Parathyroid adenoma (tissue), 2 donors: ENCODE measurements at regions not wholly inside any gene's neighbourhood (a gene's known extent, or its start where the extent isn't known, plus 50 kb on each side); places are given as distances from the start of the nearest gene placed in this dataset.

Experiments used
- H2AFZ ChIP-seq: fragments of 300-600 bp; sonication (generic); one replicate; pipeline ENCODE4 v1.7.0; 2017; ENCODE audit warnings: antibody characterized with exemption, mild to moderate bottlenecking
- H3K27ac ChIP-seq: fragments of 300-600 bp; sonication (generic); one replicate; pipeline ENCODE4 v1.7.0; 2017
- H3K27me3 ChIP-seq: fragments of 300-600 bp; sonication (generic); one replicate; pipeline ENCODE4 v1.7.0; 2017; ENCODE audit warnings: low read length; ENCODE audit not compliant: control insufficient read depth, insufficient read depth
- H3K36me3 ChIP-seq: fragments of 300-600 bp; sonication (generic); one replicate; pipeline ENCODE4 v1.7.0; 2017; ENCODE audit warnings: low read length; ENCODE audit not compliant: control insufficient read depth, insufficient read depth
- H3K4me1 ChIP-seq: fragments of 300-600 bp; sonication (generic); one replicate; pipeline ENCODE4 v1.7.0; 2017; ENCODE audit warnings: control low read depth
- H3K4me2 ChIP-seq: fragments of 300-600 bp; sonication (generic); one replicate; pipeline ENCODE4 v1.7.0; 2017; ENCODE audit warnings: low read length
- H3K4me3 ChIP-seq: fragments of 300-600 bp; sonication (generic); one replicate; pipeline ENCODE4 v1.7.0; 2017; ENCODE audit warnings: low read depth, low read length
- H3K79me2 ChIP-seq: fragments of 300-600 bp; sonication (generic); one replicate; pipeline ENCODE4 v1.7.0; 2017; ENCODE audit warnings: control low read depth
- H3K9ac ChIP-seq: fragments of 300-600 bp; sonication (generic); one replicate; pipeline ENCODE4 v1.7.0; 2017; ENCODE audit warnings: mild to moderate bottlenecking
- H3K9me3 ChIP-seq: fragments of 300-600 bp; sonication (generic); one replicate; pipeline ENCODE4 v1.7.0; 2017; ENCODE audit warnings: low read length; ENCODE audit not compliant: control insufficient read depth
- TF ChIP-seq, protein P1 (sequence below): fragments of 300-600 bp; sonication (generic); IDR thresholded peaks from one replicate; pipeline ENCODE4 v1.7.0; 2017; ENCODE audit warnings: antibody characterized with exemption, mild to moderate bottlenecking
- donor health status: primary hyperparathyroidism.

DNA sequence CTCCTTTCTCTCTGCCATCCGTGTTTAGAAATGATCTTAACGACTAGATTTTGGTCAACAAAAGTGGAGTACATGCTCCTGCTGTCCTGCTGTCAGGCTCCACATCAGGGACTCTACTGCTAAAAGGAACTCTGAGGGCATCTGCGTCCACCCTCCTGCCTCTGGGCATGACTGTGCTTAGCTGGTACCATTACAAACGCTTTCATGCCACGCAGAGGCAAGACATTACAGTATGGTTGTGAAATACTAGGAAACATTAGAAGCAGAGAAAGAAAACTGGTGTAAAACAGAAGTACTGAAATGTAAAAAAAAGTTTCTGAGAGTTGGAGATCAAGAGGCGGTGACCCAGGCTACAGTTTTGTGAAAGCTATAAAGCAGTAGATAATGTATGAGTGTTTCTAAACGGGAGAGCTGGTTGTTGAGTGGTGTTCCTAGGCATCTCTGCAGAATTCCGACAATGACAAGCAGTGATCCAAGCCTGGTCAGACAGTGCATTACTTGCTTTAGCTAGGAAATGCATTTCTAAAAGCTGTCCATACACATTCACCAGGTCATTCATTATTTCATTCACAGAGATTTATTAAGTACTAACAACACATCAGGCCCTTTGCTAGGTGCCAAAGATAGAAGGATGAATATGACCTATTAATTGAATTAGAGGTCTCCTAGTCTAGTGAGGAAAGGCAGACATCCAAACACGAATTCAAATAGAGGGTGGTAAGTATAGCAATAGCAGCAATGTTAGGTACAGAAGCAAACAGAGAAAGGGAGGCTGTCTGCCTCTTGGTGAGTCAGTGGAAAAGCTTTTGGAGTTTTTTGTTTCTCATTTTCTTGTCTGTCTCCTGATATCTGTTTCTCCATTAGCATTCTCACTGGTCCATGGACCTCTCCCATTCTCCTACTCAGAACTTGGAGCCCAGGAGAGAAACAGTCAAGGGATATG is 401.9 kb downstream of the LMO4 start:
- TF ChIP-seq, protein P1, sequence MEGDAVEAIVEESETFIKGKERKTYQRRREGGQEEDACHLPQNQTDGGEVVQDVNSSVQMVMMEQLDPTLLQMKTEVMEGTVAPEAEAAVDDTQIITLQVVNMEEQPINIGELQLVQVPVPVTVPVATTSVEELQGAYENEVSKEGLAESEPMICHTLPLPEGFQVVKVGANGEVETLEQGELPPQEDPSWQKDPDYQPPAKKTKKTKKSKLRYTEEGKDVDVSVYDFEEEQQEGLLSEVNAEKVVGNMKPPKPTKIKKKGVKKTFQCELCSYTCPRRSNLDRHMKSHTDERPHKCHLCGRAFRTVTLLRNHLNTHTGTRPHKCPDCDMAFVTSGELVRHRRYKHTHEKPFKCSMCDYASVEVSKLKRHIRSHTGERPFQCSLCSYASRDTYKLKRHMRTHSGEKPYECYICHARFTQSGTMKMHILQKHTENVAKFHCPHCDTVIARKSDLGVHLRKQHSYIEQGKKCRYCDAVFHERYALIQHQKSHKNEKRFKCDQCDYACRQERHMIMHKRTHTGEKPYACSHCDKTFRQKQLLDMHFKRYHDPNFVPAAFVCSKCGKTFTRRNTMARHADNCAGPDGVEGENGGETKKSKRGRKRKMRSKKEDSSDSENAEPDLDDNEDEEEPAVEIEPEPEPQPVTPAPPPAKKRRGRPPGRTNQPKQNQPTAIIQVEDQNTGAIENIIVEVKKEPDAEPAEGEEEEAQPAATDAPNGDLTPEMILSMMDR: no peak
- Histone ChIP-seq H3K79me2 (no peaks in the 10 kb centered on the region), H3K36me3 (no peaks in the 10 kb centered on the region), H3K27me3 (no peaks in the 10 kb centered on the region), H3K9me3 (no peaks in the 10 kb centered on the region), H3K27ac (no peak overlapping the region), H2AFZ (no peak overlapping the region), H3K4me1 (no peaks in the 10 kb centered on the region), H3K4me3 (no peak overlapping the region), H3K4me2 (no peak overlapping the region), H3K9ac (no peak overlapping the region)

DNA sequence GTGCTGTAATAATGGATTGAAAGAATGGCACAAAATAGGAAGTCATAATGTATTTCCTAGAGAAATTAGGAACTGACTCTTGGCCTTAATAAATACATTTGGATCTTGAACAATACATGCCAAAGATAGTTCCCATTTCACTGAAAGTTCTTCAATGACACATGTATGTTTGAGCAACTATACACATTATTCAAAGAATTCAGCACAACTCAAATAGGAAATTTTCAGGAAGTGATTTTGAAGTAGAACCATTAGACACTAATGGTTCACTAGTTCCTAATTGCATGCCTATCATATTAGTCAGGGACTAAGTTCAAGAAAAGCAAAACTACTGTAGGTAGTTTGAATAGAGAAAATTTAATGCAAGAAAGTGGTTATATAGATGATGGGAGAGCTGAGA is 404.7 kb downstream of the LMO4 start:
- Histone ChIP-seq H2AFZ (no peak overlapping the region), H3K4me3 (no peak overlapping the region), H3K27ac (no peak overlapping the region), H3K79me2 (no peaks in the 10 kb centered on the region), H3K9me3 (no peaks in the 10 kb centered on the region), H3K36me3 (no peaks in the 10 kb centered on the region), H3K4me1 (no peaks in the 10 kb centered on the region), H3K27me3 (no peaks in the 10 kb centered on the region), H3K9ac (no peak overlapping the region), H3K4me2 (no peak overlapping the region)
- TF ChIP-seq, protein P1: no peak

DNA sequence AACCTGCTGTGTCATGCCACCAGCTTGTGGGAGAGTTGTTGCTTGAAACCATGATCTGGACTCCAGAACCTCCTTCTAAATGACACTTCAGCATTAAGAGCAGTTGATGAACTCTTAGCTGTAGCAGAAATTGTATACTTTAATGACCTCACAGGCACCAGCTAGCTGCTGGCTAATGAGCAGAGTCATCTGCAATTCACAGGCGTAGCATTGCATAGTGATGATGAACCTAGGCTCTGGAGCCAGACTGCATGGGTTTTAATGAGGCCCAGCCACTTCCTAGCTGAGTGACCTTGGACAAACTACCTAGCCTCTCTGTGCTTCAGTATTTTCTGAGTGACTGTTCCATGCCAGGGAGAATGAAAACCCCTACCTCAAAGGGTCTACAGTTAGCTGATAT is 407.1 kb downstream of the LMO4 start:
- no peak overlapping the region for H3K4me2 ChIP-seq
- H3K4me3 ChIP-seq: no peak overlapping the region
- no peak overlapping the region for H3K9ac ChIP-seq
- H2AFZ ChIP-seq: no peak overlapping the region
- H3K36me3 ChIP-seq: no peaks in the 10 kb centered on the region
- no peak overlapping the region for H3K27ac ChIP-seq
- H3K4me1 ChIP-seq: no peaks in the 10 kb centered on the region
- H3K9me3 ChIP-seq: no peaks in the 10 kb centered on the region
- TF ChIP-seq, protein P1: no peak
- H3K79me2 ChIP-seq: no peaks in the 10 kb centered on the region
- no peaks in the 10 kb centered on the region for H3K27me3 ChIP-seq

DNA sequence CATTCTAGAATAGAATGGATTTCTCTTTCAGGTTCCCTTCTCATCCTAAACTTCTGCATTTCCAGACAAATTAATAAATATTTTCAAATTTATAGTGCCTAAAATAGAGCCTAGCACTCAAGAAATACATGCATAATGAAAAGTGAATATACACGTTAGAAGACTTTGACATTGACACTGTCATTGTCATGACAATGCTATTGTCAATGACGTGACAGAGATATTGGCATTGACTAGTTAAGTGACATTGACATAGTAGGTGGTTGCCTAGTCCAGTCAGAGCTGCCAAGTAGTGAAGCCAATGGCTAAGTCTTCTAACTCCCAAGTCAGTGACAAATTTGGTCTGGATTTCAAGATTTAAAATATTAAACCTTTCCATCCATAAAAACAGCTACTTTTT is 410.5 kb downstream of the LMO4 start:
- Histone ChIP-seq H3K9ac (no peak overlapping the region), H3K4me2 (no peak overlapping the region), H3K9me3 (no peaks in the 10 kb centered on the region), H3K4me1 (no peaks in the 10 kb centered on the region), H3K79me2 (no peaks in the 10 kb centered on the region), H3K27me3 (no peaks in the 10 kb centered on the region), H3K27ac (no peak overlapping the region), H3K36me3 (no peaks in the 10 kb centered on the region), H2AFZ (no peak overlapping the region), H3K4me3 (no peak overlapping the region)
- TF ChIP-seq, protein P1: no peak

DNA sequence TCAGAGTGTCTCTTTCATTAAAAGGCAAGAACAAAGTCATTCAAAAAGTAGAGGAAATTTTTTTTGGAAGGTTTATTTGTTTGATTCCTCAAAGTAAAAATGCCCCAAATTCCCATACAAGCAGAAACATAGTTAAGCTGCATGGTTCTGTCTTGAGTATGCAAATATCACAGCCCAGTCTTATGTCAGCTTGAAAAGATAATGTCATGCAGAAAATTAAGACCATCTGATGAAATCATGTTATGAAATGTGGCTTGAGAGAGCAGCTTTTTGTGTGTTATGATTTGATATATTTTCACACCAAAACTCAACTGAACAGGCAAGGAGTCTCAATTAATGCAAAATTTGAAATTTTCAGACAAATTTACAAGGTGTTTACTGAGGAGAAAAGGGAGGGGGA is 411.0 kb downstream of the LMO4 start:
- Histone ChIP-seq H3K4me2 (no peak overlapping the region), H3K36me3 (no peaks in the 10 kb centered on the region)
- TF ChIP-seq, protein P1: no peak

More for the DNA sequence above, 411.0 kb downstream of the LMO4 start:
- Histone ChIP-seq H3K9me3 (no peaks in the 10 kb centered on the region), H3K27me3 (no peaks in the 10 kb centered on the region), H2AFZ (no peak overlapping the region), H3K79me2 (no peaks in the 10 kb centered on the region), H3K9ac (no peak overlapping the region), H3K4me3 (no peak overlapping the region), H3K27ac (no peak overlapping the region), H3K4me1 (no peaks in the 10 kb centered on the region)
